ENCODE measurements at regions not wholly inside any gene's neighbourhood (a gene's known extent, or its start where the extent isn't known, plus 50 kb on each side); places are given as distances from the start of the nearest gene placed in this dataset.

DNA sequence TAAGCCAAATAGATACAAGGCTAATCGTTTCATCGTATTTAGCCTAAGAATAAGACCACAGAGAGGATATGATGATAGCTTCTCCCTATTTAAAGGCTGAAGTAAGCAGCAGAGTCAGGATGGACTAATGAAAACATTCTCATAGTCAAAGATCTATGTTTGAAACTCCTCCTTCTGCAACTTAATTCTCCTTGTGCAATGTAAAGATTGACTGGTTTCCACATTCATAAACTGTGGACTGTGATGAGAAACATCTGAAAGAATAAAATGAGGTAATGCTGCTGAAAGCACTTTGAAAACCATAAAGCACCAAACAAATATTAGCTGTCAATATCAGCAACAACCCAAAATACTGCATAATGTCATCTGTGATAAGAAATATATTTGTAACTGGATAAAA is 361.9 kb downstream of the CSNK1G3 start:
- no peak for TF ChIP-seq EP300 (IDR thresholded peaks at IDR 0.05)
- TF ChIP-seq, protein P1, sequence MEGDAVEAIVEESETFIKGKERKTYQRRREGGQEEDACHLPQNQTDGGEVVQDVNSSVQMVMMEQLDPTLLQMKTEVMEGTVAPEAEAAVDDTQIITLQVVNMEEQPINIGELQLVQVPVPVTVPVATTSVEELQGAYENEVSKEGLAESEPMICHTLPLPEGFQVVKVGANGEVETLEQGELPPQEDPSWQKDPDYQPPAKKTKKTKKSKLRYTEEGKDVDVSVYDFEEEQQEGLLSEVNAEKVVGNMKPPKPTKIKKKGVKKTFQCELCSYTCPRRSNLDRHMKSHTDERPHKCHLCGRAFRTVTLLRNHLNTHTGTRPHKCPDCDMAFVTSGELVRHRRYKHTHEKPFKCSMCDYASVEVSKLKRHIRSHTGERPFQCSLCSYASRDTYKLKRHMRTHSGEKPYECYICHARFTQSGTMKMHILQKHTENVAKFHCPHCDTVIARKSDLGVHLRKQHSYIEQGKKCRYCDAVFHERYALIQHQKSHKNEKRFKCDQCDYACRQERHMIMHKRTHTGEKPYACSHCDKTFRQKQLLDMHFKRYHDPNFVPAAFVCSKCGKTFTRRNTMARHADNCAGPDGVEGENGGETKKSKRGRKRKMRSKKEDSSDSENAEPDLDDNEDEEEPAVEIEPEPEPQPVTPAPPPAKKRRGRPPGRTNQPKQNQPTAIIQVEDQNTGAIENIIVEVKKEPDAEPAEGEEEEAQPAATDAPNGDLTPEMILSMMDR (IDR thresholded peaks at IDR 0.05), result no peak
